Left cardiac atrium (tissue), 4 donors: ENCODE measurements at regions not wholly inside any gene's neighbourhood (a gene's known extent, or its start where the extent isn't known, plus 50 kb on each side); places are given as distances from the start of the nearest gene placed in this dataset.

Source experiments
- ATAC-seq, 2 donors: fragments of 200-7000 bp; cut with Tn5 transposase; one replicate each; pipeline ENCODE4 v1.9.1; 2020; ENCODE audit warnings: mild to moderate bottlenecking in 2 of 2, moderate library complexity in 2 of 2
- DNase-seq: peaks from one replicate; pipeline ENCODE4 v3.0.0-alpha.2; 2020
- intact Hi-C, 2 donors: fragments of 100-400 bp; cut with DNase I; formaldehyde crosslinking; loops; one replicate each; pipeline versions ENCODE4 v1.14.1 to v1.15.1; 2022 to 2023
- donor health status: DM: no; HTN: yes; CAD: no.
- donor health status: DM: no; HTN: yes; CAD: no; lungs with severe emphysema.
- donor health status: DM: yes; HTN: yes; CAD: no.
- donor health status: Dilated cardiomyopathy.

DNA sequence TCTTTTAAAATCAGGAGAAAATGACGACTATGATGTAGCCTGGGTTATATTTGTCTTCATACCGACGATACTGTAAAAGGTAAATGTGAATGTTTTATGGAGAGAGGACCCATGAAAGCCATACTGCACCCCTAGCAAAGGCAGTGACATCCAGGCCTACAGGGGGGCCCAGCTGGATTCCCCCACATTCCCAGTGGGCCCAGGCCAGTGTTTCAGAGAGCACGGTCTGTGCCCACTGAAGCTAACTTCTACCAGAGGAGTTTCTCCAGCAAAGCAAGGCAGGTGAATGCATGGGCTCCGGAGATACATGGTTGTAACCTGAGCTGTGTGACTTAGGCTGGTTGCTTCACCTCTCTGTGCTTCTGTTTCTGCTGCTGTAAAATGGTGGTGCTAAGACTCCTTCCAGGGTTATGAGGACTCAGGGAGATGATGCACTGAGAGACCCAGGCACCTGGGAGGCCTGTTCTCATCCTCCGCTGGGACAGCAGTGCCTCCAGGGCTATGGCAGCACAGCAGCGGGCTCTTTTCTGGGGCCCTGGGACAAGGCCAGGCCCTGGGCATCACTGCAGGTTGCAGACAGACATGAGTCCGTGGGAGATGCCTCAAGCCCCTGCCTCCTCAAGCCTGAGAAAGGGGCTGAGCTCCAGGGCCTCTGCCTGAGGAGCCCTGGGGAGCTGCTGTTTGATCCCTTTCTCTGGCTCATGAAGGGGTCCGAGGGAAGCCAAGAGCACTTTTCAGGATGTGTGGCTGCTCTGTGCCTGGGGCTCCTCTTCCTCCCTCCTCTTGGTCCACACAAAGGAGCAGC is 73.7 kb downstream of the SERPINA3 start:
- intact Hi-C loops = loop anchor here in 1 of 2 donors (5.0 kb wide), 2 partner anchors 416 to 1306 kb away; no protein-coding TSS in a partner anchor
- ATAC-seq = no peak
- DNase-seq = no peak

DNA sequence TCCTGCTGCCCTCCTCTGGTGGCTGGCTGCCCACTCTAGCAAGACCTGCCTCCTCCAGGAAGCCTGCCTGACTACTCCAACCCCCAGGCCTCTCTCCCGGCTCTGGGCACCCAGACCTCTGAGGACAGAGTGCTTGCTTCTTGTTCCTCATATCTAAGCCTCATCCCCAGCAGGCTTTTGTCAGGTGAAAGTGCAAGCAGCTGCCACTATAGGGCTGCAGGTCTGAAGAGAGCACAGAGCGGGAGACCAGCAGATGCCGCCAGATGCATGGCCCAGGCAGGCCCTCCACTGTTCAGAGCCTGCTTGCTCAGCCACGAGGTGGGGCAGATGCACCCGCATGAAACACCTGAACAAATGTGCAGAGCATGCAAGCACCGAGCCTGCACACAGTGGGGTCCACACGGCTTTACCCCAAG is 73.0 kb downstream of the SERPINA3 start:
- no peak for DNase-seq
- no peak for ATAC-seq
- intact Hi-C loops = loop anchor here in 1 of 2 donors (5.0 kb wide), 2 partner anchors 417 to 1307 kb away; no protein-coding TSS in a partner anchor

DNA sequence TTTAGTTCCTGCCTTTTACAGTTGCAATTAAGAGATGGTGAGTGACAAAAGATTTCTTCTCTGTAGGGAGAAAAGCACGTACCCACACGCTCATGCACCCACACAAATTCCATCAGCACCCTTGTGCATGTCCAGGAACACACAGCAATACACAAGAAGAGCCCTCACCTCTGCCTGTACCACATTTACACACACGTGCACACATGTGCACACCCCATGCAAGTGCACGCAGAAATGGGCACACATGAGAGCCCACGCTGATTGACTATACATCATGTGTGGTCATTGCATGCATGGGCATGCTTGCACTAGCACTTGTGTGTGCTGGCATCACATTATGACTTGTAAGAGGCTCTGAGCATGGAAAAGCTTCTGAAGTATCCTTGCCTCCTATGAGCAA is 70.5 kb downstream of the SERPINA3 start:
- intact Hi-C loops = no loop called here

DNA sequence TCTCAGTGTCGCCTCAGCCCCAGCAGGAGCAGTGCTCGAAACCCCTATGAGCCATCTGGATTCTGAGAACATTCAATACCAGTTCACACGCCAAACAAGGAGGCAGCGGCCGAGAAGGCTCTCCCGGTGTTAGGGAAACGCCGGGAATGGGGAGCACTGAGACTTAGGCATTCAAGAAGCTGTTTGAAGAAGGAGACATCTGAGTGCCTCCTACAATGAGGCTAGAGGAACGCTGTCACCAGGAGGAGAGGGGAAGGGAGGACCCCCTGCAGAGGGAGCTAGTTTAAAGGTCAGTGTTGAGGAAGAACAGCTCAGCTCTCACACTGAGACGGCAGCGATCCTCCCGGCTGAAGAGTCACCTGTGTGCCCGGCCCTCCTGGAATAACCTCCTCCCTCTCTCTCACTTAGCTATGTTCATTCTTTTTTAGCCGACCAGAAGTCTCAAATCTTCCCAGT is 69.9 kb downstream of the SERPINA3 start:
- ATAC-seq = no peak
- intact Hi-C loops = no loop called here
- no peak for DNase-seq

More for the DNA sequence above, 70.5 kb downstream of the SERPINA3 start:
- DNase-seq (no peak), ATAC-seq (no peak)

DNA sequence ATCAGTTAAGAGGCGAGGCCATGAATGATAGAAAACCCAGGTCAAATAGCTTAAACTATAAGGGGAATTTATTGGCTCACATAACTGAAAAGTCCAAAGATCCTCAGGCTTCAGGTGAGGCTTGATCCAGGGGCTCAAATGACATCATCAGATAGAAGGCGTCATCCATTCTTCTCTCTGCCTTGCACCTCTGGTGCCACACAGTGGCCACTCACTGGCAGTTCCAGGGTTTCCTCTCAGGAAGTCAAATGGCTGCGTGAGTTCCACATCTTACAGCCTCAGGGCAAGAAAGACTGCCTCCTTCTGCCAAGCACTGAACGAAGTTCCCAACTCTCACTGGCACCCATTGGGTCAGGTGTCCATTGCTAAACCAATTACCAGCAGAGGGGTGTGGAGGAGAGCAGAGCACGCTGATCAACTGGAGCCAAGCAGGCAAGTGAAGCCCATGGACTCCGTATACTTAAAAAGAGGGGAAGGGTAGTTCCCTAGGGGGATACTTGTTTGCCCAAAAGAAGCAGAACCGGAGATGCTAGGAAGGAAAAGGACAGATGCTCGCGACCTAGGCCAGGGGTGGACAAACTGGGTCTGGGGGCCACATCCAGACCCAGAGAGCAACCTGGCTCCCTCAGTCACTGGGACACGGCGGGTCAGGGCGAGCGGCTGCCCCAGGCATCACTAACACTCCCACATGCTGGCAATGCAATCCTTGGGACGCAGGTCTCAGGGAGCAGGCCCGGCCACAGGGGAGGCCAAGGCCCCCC is 69.3 kb downstream of the SERPINA3 start:
- intact Hi-C loops = no loop called here
- no peak for ATAC-seq
- DNase-seq = no peak

DNA sequence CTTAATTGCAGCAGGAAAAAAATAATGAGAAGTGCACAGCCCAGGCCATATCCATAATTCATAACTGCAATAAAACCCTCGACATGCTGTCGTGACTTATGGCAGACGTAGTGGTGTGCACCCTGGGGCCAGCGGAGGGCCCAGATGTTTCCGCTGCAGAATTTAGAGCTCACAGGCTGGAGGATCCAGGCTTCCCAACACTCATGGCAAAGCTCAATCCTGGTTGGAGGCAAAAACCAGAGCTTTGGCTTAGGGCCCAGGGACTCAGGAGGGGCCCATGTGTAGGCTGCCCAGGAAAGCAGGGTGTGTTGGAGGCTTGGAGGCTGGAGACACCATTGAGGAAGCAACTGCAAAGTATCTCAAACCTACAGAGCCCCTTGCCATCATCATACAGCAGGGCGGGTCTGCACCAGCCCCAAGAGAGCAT is 68.7 kb downstream of the SERPINA3 start:
- ATAC-seq (no peak), DNase-seq (no peak)
- intact Hi-C loops = no loop called here

DNA sequence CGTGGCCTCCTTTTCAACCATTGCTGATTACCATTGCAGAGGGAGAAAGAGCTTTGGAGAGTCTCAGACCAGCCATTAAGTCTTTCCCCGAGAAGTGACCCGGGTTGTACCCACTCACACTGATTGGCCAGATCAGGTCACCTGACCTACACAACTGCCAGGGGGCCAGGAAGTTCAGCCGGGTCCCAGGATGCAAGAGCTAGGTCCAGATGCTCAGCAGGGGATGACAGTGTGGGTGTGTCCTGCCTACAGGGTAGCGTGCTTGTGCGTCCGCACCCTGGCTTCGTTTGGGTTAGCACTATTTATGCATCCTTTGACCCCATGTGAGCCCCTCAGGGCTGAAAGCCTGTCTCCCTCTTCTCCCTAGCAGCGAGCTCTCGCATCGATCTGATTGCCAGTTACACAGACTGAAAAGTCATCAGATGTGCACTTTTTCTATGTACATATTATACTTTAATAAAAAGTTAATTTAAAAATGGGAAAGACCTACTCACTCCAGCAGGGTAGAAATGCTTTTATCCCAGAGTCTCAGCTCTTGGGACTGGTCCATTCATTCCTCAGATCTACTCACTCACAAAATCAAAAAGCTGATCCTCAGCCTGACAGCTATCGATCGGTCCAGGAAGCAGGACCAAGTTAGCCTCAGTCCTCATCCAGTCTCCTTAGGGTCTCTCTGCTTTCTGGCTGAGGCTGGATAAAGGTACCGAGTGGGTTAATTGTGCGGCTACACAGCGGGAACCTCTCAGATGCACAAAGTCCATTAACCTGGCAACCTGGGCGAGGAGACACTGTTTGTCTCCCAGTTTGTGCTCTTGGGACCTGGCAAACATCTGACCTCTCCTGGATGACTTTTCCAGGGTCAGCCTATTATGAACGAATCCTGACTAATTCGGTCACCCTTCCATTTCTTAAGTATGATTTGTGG is 68.0 kb downstream of the SERPINA3 start:
- no peak for ATAC-seq
- intact Hi-C loops = no loop called here
- no peak for DNase-seq

DNA sequence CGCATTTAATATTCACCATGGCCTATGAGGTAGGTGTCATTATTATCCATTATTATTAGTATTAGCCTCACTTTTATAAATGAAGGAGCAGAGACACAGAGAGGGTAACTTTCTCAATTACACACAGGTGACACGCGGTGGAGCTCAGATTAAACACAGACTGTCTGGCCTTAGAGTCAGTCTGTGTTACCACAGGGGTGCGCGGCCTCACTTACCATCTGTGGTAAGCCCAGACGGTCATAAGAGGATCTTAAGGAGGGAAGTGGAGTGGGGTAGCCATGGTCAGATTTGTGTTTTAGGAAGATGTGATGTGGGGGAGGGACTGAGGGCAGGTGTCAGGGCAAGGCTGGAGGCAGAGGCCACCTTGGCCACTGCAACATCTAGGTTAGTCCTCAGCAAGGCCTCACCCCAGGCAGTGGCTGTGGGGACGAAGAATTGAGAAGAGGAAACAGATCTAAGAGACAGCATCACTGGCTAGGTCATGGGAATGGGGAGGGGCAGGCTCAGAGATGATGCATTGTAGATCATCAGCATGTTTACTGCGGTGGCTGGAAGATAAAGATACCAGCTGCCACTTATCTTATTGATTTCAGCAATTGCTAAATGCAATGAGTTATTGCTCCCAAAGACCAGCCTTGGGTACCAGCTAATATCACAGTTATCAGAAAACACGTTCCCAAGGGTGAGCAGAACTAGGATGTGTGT is 67.1 kb downstream of the SERPINA3 start:
- intact Hi-C loops = no loop called here
- no peak for ATAC-seq
- no peak for DNase-seq

DNA sequence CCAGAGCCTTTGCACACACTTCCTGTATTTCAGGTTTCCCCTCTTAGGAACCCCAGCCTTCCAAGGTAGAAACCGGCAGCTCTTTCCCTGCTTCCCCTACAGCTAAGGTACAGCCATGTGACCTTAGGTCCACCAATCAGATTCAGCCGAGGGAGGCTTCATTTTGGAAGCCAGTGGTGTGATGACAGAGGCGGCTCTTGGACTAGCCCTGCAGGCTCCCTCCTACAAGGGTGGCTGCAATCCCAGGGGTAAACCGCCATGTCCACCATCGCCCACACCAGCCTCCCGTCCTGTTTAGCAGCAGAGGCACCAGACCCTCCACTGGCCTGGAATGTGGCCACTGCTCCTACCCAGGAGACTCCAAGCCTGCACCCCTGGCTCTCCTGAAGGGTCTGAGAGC is 65.6 kb downstream of the SERPINA3 start:
- DNase-seq (no peak), ATAC-seq (no peak)
- intact Hi-C loops = no loop called here

DNA sequence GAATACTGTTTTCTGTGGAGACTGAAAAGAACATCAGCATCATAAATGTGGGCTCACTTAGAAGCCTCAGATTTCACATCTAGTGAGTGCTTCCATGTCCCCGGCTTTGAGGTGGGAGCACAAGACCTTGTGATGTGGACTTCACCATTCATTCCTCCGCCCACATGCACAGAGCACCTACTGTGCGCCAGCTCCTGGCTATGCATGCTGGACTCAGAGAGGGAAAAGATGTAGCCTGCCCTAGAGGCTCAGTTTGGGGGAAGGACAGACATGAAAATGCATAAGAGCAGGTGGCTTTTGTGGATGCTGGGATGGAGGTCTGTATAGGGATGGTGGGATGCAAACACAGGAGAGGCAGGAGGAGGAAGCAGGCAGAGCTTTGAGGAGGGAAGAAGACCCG is 65.0 kb downstream of the SERPINA3 start:
- intact Hi-C loops = no loop called here
- no peak for DNase-seq
- no peak for ATAC-seq

DNA sequence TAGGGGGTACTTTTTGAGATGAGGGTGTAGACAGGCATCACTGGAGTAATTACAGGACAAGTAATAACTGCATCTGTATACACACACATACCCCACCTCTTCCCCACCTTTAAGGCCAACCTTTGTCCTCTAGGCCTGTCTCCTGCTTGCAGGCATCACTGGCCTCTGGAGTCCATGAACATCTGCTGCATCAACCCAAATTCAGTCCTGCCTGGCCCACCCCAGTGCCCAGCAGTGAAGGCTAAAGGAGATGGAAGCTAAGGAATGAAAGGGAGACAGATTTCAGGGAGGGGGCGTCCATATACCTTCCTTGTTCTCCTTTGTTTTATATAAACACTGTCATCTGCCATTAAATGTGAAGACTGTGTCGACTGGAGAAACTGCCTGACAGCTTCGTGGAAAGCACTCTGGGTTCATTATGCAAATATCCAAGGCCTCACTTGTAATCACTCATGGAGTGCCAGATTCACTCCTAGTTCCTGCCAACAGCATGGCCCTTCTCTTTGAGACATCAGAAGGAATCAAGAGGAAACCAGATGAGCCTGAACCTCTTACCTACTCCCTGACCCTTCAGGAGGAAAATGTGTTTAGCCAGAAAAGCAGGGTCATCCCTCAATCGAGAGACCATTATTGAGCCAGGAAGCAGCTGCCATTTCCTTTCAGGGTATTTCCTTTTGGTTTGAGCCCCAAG is 64.4 kb downstream of the SERPINA3 start:
- intact Hi-C loops = no loop called here
- DNase-seq (no peak), ATAC-seq (no peak)

DNA sequence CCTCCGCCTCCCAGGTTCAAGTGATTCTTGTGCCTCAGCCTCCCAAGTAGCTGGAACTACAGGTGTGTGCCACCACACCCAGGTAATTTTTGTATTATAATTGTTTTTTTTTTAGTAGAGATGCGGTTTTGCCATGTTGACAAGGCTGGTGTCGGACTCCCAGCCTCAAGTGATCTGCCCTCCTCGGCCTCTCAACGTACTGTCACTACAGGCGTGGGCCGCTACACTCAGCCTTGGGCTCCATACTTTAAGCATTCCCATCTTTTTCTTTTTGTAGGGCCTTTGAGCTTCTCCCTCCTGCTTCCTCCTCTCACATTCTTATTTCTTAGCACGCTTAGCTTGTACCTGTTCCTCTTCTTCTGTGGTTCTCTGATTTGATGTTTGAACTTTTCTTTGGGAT is 62.8 kb downstream of the SERPINA3 start:
- intact Hi-C loops = no loop called here
- ATAC-seq (no peak), DNase-seq (no peak)

DNA sequence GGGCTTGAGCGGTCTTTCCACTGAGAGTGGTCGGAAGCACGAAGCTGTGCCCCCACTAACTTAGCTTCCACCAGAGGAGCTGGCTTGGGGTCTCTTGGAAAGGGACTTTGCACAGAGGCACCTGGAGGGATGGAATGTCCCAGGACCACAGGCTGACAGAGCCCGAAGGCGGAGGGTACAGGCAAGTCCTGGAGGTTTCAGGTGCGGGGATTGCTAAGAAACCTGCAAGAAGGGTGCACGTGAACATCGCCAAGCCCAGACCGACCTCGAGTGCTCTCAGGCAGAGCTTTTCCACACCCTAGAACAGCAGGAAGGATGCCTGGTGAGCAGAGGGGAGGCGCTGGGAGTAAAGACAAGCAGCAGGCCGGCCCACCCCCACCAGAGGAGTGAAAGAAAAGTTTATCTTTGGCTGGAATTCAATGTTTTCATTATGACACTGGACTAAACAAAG is 61.6 kb downstream of the SERPINA3 start:
- intact Hi-C loops = no loop called here
- ATAC-seq (no peak), DNase-seq (no peak)
